GM21529 (cell line): ENCODE measurements at regions not wholly inside any gene's neighbourhood (a gene's known extent, or its start where the extent isn't known, plus 50 kb on each side); places are given as distances from the start of the nearest gene placed in this dataset.
"Not testable (repeated sequence)": the region's sequence is repeated elsewhere in the genome, so short reads cannot be mapped to it uniquely, and the experiment has no call there.

ENCODE experiments used
- ATAC-seq: cut with Tn5 transposase; IDR thresholded peaks from one replicate; pipeline ENCODE4 v1.9.1; 2021; ENCODE audit not compliant: unreplicated experiment

DNA sequence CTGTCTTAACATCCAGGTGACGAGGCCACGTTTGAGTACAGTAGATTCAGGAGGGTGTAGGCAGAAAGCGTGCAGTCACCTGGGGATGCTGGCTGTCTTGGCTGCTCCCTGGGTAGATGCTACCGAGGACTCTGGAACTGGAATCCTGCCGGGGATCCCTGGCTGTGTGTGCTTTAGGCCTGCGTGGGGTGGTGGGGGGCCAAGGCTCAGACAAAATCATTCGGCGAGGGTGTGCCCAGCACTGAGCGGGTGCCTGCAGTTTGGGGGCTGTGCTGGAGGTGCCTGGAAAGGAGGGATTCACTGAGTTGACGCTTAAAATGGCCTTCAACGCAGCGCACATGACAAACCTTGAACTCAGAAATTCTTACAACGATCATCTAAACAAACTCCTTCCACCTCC is 93.5 kb upstream of the PODXL start:
- ATAC-seq, result no peak

DNA sequence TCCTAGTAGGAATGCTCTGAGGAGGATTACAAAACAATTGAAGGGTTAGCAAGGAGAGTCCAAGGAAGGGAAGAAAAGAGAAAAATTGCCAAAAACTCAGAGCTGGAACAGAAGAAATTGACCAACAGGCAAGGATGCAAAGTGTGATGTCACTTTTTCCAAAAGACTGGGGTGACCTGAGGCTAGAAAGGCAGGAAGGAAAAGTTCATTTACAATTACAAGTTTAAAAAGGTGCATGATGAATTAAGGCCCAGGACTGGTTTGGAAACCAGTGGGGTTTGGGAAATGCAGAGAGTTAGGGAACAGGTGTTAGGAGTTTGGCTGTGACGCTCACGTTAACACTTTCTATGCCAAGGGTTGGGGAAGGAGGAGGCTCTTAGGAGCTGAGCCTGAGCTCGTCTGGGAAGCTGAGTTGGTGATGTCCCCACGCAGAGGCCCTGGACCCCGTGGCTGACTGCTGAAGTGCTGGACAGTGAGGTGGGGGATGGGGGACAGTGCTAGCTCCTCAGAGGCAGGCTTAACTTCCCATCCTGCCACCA is 92.6 kb upstream of the PODXL start:
- ATAC-seq, result no peak

DNA sequence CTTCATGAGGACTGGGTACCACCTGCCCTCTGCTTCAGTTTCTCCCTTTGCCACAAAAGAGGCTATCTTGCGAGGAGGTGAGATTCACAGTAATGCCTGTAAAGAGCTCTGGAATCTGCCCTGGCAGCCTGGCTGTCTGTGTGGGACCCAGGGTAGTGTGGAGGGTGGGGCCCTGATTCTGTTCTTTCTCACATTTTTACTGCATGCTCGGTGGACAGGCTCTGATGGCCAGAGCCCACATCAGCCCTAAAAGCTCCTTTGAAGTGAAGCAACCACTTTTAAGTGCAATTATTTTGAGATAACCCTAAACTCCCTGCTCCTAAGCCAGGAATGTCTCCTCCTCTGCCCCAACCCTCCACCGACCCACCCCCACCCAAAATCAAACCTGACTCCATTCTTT is 92.1 kb upstream of the PODXL start:
- no peak for ATAC-seq

DNA sequence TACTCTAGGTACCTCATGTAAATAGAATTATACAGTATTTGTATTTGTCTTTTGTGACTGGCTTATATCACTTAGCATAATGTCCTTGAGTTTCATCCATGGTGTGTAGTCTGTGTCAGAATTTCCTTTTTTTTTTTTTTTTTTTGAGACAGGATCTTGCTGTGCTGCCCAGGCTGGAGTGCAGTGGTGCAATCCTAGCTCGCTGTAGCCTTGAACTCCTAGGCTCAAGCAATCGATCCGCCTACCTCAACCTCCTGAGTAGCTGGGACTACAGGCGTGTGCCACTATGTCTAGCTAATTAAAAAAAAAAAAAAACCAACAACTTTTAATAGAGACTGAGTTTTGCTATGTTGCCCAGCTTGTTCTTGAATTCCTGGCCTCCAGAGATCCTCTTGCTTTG is 89.8 kb upstream of the PODXL start:
- ATAC-seq, result no peak

GRCh38 chr7:131642429-131642828 is 86.0 kb upstream of the PODXL start:
- ATAC-seq, result no peak

DNA sequence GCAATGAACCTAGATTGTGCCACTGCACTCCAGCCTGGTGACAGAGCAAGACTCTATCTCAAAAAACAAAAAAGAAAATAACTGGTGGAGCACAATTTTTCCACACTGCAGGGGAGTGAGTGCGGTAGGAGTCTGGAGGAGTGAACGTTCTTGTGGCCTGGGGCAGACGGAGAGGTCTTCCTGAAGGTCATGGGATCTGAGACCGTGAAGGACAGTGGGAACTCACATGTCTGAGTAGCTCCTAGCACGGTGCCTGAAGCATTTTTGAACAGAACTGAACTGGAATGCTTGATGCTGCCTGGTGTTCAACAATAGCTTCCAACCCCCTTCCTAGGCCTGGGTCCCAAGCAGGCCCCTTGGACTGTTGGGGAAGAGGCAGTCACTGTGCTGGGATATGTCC is 84.3 kb upstream of the PODXL start:
- ATAC-seq, result no peak

DNA sequence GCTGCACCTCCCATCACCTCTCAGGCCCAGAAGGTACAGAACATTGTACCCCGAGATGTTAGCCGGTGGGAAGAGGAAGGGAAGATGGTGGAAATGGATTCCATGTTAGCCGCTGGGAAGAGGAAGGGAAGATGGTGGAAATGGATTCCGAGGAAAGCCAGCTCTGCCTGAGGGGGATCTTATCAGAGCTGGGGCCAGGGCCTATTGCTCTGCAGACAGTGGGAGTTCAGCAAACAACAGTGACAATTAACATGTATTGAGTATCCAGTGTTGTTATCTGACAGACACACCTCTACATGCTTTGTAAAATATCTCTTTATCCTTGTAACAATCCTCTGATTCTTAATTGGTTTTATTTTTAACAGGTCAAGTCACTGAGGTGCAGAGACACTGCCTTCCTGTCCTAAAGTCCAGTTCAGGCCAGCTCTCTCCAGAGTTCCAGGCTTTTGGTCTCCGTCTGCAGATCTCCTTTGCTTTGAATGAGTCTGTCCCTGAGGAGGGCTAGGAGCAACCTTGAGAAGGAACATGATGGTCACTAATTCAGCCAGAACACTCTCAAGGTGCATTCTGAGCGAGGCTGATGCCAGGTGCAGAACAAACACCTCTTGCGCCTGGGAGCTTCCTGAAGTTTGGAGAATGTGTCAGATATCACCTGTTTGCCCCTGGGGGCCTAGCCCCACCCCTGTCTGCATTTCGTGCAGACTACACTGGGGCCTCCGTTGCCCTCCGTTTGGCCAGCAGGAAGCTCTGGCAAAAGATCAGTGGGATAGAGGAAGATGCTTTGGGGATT is 82.4 kb upstream of the PODXL start:
- no peak for ATAC-seq

DNA sequence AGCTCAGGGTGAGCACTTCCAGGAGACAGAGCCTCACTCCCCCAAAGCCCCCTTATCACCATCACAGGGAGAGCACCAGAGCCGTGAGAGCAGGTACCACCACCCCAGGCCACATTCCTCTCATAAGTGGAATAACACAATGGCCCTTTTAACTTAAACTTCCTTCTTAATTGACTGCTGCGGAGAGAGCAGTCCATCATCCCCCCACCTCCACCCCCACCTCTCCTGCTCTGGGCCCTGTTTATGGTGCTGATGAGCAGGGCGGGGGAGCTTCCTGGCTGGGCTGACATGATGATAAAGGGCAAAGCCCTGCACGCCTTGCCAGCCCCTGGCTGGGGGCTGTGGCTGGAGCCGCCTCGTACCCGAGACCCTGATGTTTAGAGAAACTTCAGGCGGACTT is 81.4 kb upstream of the PODXL start:
- no peak for ATAC-seq

DNA sequence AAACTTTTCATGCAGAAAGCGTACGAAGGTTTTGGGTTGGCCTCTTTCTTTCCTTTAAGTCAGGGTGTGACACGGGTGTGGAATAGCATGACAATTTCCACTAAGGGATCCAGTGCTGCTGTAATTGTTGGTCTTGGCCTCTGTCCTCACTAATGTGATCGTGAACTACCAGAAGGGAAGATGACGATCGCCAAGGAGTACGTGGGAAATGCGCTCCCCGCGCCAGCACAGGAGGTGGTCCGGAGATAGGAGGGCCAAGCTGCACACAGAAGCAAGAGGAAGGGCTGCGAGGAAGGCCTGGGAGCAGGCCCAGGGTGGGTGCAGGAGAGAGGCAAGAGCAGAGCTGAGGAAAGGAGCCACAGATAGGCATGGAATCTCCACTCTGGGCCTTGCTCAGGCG is 79.7 kb upstream of the PODXL start:
- no peak for ATAC-seq

- not testable (repeated sequence) for ATAC-seq
Observed at GRCh38 chr7:131634197-131634596, 77.8 kb upstream of the PODXL start.

GRCh38 chr7:131633342-131633843 is 77.0 kb upstream of the PODXL start:
- no peak for ATAC-seq

- no peak for ATAC-seq
Observed at GRCh38 chr7:131630427-131630826, 74.0 kb upstream of the PODXL start.

GRCh38 chr7:131629217-131629882 is 72.9 kb upstream of the PODXL start:
- no peak for ATAC-seq

DNA sequence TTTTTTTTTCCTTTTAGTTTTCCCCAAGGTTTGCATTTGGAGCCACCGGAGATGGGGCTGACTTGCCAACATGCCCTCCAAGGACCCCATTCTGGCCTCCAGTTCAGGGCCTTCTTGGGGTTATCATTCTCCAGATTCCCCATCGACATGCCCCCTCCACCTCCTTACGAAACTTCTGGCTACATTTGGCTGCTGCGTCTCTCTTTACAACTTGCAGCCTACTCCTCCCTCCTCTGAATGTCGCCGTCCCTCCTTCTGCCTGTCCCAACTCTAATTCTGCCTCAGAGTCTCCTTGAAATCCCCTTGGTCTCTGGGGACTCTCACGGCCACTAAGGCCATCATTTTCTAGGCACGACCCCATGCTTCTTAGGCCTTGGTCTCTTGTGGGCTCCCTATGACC is 72.2 kb upstream of the PODXL start:
- no peak for ATAC-seq

DNA sequence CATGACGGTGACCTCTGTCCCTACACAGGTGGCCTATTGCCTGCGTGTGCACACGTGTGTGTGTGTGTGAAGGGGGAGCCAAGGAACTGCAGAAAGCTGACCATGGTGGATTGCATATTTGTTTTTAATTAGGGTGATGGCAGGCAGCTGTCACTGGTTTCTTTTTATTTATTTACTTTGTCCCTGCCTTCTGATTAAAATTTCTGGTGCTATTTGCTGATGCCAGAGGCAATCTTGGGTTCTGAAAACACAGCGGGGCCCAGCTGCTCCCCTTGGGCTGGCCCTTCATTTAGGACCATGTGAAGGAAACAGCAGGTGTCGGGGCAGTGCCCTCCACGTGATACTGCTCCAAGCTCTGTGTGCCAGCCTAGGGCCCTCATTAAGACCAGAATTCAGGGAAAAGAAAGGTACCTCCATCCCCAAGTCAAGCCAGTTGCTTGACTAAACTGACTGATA is 71.3 kb upstream of the PODXL start:
- ATAC-seq, result no peak

DNA sequence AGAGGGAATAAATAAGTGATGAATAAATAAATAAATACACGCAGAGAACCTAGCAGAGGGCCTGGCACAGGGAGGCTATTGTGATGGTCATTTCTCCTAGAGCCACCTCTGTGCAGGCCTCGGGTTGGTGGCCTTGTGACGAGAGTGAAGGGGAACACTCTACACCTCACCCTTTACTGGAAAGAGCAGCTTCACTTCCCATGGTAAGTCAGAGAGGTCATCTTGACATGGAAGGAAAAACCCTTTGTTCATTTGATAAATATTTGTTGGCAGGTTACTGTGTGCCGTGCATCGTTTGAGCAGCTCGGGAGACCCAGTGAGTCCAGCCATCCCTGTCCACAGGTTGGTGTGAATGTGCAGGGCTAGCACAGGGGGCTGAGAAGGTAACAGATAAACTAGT is 70.2 kb upstream of the PODXL start:
- ATAC-seq, result no peak

GRCh38 chr7:131625817-131626372 is 69.5 kb upstream of the PODXL start:
- ATAC-seq, result no peak

DNA sequence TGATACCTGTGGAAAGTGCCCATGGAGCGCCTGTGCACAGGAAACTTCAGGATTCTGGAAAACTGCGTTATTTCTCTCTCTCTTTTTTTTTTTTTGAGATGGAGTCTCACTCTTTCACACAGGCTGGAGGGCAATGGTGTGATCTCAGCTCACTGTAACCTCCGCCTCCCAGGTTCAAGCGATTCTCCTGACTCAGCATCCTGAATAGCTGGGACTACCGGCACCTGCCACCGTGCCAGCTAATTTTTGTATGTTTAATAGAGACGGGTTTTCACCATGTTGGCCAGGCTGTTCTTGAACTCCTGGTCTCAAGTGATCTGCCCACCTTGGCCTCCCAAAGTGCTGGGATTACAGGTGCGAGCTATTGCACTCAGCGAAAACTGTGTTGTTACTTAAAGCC is 68.9 kb upstream of the PODXL start:
- not testable (repeated sequence) for ATAC-seq

DNA sequence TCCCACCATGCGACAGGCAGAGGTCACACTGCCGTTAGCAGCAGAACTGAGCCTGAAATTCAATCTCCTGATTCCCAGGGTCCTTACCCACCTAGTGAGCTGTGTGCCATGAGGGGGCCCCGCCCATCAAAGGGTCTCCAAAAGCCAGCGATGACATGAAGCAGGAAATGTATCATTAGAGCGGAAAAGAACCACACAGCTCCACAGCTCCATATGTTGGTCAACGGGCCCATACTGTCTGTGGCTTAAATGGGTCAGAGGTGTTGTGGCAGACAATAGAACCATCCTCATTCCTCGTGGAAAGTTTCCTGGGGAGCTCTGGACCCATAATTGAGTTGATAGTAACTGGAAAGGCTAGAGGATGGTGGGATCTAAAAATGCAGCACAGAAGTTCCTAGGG is 68.1 kb upstream of the PODXL start:
- no peak for ATAC-seq

DNA sequence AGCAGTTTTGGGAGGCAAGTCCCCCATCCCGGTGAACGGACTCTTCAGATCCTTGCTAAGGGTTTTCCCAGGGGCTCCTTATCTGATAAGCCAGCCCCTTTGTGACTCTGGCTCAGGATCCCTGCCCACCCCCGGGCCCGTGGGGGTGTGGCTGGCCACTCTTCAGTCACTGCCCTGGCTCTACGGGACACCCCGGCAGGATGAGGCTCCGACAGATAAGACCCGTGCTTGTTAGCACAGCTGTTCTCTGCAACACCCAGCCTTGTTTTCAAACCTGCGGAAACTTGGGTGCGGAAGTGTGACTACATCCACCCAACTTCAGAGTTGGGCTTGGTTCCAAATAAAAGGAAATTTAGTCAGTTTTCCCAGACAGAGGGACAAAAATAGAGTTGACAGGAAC is 66.7 kb upstream of the PODXL start:
- ATAC-seq, result no peak

DNA sequence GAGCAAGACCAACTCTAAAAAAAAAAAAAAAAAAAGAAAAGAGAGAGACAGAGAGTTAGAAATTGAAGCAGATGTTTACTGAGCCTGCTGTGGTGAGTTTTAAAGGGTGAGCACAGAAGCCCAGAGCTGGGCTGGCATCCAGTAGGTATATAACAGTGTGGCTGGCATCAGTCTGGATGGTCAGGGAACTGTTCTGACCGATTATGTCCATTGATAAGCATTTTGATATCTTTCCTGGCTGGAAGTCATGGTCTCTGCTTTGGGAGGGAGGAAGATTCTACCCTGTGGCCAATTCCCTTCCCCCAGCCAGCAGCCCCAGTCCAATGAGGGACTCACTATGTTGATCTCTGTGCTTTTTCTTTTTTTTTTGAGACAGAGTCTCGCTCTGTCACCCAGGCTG is 65.2 kb upstream of the PODXL start:
- ATAC-seq, result no peak
